Cardiac fibroblast (primary cell): ENCODE measurements at regions not wholly inside any gene's neighbourhood (a gene's known extent, or its start where the extent isn't known, plus 50 kb on each side); places are given as distances from the start of the nearest gene placed in this dataset.
"Not testable (repeated sequence)": the region's sequence is repeated elsewhere in the genome, so short reads cannot be mapped to it uniquely, and the experiment has no call there.

ENCODE experiments used
- DNase-seq, 2 donors: peaks; one replicate each; pipeline versions ENCODE4 v3.0.0 to v3.0.0-alpha.2; 2010; ENCODE audit warnings: low read depth in 2 of 2
- H3K4me3 ChIP-seq, 2 donors: replicated peaks in 1 of 2; 1 replicate in 1 of 2; 2 replicates in 1 of 2; pipeline ENCODE4 v1.5.1; 2011; ENCODE audit warnings: low read depth in 2 of 2, low read length in 2 of 2, mild to moderate bottlenecking in 2 of 2, moderate library complexity in 1 of 2
- TF ChIP-seq, protein P1 (sequence below): IDR thresholded peaks from one replicate; pipeline ENCODE4 v1.5.1; 2011; ENCODE audit warnings: low read depth, mild to moderate bottlenecking, low read length, inconsistent platforms

DNA sequence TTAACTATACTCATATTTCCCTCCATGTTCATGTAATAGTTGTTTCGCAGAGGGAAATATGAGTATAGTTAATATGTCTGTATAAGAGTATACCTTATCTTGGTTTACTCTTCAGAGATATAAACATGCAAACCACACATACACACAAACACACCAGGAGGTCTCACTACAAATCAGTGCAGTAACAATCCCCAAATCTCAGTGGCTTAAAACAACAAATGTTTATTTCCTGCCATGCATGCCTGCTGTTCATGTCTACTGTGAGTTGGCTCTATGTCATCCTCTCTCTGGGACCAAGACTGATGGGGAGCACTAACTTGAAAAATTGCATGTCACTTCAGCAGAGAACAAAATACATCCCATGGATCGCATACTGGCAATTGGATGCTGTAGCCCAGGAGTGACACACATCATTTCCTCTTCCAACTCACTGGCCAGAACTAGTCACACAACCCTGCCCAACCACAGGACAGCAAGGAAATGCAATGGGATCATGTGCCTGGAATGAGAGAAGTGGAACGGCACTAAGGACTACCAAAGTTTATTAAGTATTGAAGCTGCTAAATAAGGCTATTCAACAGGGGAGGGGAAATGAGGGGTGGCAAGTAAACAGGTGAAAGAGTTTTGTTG, 89.0 kb upstream of the DTNBP1 start:
- no peak overlapping the region for H3K4me3 ChIP-seq
- no peak for DNase-seq
- TF ChIP-seq, protein P1, sequence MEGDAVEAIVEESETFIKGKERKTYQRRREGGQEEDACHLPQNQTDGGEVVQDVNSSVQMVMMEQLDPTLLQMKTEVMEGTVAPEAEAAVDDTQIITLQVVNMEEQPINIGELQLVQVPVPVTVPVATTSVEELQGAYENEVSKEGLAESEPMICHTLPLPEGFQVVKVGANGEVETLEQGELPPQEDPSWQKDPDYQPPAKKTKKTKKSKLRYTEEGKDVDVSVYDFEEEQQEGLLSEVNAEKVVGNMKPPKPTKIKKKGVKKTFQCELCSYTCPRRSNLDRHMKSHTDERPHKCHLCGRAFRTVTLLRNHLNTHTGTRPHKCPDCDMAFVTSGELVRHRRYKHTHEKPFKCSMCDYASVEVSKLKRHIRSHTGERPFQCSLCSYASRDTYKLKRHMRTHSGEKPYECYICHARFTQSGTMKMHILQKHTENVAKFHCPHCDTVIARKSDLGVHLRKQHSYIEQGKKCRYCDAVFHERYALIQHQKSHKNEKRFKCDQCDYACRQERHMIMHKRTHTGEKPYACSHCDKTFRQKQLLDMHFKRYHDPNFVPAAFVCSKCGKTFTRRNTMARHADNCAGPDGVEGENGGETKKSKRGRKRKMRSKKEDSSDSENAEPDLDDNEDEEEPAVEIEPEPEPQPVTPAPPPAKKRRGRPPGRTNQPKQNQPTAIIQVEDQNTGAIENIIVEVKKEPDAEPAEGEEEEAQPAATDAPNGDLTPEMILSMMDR: no peak

DNA sequence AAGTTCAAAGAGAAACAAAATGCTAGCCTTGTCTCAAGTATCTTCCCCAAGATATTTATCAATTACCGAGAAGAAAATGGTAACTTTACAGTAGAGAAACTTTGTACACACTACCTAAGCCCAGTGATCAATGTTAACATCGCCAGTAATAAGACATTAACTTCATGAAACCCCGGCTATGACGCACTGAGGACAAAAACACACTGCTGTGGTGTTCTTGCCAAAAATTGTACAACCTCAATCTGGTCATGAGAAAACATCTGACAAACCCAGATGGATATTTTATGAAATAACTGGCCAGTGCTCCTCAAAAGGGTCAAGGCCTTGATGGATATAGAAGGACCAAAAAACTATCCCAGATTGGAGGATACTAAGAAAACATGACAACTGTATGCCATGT, 85.5 kb upstream of the DTNBP1 start:
- TF ChIP-seq, protein P1: no peak
- DNase-seq: no peak
- no peak overlapping the region for H3K4me3 ChIP-seq

DNA sequence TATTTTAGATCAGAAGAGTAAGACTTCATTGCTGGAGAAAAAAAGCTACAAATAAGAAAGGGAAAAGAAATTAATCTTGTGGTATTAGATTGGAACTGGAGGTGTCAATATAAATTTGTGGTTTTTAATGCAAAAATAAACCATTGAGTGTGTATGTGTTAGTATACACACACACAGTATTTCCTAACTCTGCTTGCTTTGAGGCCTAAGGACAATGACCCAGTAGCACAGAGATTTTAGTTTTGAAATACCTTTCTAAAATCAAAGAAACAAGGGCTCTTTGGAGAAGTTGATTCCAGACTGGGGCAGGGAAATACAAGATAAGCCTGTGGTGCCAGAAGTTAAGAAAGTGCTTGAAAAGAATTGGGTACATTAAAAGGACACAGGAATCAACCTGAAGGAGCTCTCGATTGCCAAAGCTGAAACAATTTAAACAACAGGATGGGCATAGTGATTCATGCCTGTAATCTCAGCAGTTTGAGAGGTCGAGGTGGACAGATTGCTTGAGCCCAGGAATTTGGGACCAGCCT, 84.6 kb upstream of the DTNBP1 start:
- no peak for DNase-seq
- H3K4me3 ChIP-seq: no peak overlapping the region
- TF ChIP-seq, protein P1: no peak

DNA sequence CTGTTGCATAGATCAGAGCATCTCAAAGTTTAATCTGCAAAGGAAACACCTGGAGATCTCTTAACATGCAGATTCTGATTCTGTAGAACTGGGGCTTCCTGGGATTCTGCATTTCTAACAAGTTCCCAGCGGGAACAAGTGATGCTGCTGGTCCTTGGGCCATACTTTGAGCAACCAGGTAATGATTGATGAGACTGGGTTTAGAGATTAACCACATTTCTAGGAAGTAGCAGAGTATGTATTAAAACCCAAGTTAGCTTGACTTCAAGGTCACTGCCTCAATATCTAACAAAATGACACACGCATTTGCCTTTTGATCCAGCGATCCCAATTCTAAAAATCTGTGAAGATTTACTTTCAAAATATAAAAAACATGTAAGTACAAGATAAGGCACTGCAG, 83.0 kb upstream of the DTNBP1 start:
- DNase-seq: no peak
- TF ChIP-seq, protein P1: no peak

DNA sequence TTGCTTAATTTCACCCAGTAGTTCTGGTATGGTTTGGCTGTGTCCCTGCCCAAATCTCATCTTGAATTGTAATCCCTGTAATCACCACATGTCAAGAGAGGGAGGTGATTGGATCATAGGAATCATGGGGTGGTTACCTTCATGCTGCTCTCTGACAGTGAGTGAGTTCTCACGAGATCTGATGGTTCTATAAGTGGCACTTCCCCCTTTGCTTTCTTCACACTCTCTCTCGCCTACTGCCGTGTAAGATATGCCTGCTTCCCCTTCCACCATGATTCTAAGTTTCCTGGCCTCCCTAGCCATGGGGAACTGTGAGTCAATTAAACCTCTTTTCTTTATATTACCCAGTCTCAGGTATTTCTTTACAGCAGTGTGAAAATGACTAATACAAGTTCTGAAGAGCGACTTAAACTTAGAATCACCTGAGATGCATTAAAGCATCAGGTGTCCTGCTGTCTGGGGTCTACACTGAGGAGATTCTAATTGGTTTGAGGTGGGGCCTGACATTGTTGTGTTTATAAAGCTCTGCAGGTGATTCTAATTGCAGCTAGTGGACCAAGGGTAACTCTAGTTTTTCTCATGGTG, 82.1 kb upstream of the DTNBP1 start:
- TF ChIP-seq, protein P1: no peak
- H3K4me3 ChIP-seq: no peak overlapping the region
- DNase-seq: no peak

More for the DNA sequence above, 83.0 kb upstream of the DTNBP1 start:
- no peak overlapping the region for H3K4me3 ChIP-seq

DNA sequence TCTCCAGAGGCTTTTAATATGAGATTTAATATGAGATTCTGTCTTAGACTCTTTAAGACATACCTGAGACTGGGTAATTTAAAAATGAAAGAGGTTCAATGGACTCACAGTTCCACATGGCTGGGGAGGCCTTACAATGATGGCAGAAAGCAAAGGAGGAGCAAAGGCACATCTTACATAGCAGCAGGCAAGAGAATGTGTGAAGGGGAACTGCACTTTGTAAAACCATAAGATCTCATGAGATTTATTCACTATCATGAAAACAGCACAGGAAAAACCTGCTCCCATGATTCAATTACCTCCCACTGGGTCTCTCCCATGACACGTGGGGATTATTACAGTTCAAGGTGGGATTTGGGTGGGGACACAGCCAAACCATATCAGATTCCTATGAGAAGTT, 79.2 kb upstream of the DTNBP1 start:
- DNase-seq, H3K4me3 ChIP-seq: not testable (repeated sequence)

DNA sequence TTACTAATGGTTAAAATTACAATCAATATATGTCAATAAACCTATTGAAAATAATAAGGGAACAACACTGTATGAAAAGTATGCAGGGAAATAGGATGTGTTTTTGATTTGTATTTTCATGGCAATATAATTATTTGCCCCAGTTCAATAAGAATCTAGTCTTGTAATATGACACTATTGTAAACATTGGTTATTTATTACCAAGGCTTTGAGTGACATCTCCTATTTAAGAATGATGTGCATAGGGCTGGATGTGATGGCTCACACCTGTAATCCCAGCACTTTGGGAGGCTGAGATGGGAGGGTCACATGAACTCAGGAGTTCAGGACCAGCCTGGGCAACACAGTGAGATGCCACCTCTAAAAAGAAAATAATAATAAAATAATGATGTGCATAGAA, 78.6 kb upstream of the DTNBP1 start:
- no peak overlapping the region for H3K4me3 ChIP-seq
- no peak for DNase-seq
- TF ChIP-seq, protein P1: no peak
